HCT116 (cell line): ENCODE measurements at regions not wholly inside any gene's neighbourhood (a gene's known extent, or its start where the extent isn't known, plus 50 kb on each side); places are given as distances from the start of the nearest gene placed in this dataset.

Experiments used
- ATAC-seq: fragments of 200-7000 bp; cut with Tn5 transposase; 2 replicates; pipeline ENCODE4 v1.9.1; 2020; ENCODE audit warnings: mild to moderate bottlenecking, moderate library complexity
- BruUV-seq: library from RNA; stranded (reverse); fragments of 400-500 nt; replicated peaks from 2 replicates; lab custom pipeline; 2021; lab: Mats Ljungman, UMichigan
- CTCF ChIA-PET: fragments of 300-600 bp; sonication (Branson Sonifier 250); formaldehyde crosslinking; loops from one replicate; lab custom pipeline; 2021; ENCODE audit warnings: antibody characterized with exemption; lab: Charles Lee
- POLR2A ChIA-PET: fragments of 300-600, 350-600 bp; sonication (Branson Sonifier 250); formaldehyde crosslinking; loops from one replicate; lab custom pipeline; 2021; ENCODE audit warnings: antibody characterized with exemption; lab: Charles Lee
- RAD21 ChIA-PET, 2 experiments: fragments of 300-600 bp; sonication (Branson Sonifier 250); formaldehyde crosslinking; loops; one replicate each; lab custom pipeline; 2023; ENCODE audit warnings: low total read pairs in 2 of 2; ENCODE audit not compliant: uncharacterized antibody in 2 of 2, unreplicated experiment in 2 of 2, low non-redundant PET in 1 of 2; lab: Charles Lee
- DNase-seq: peaks from one replicate; pipeline ENCODE4 v3.0.0-alpha.2; 2010; ENCODE audit warnings: low read depth, low spot score
- H2AFZ ChIP-seq: fragments of 200-600 bp; shearing (Covaris generic), sonication (generic); 2 replicates; pipeline ENCODE4 v1.6.1; 2017; ENCODE audit warnings: low read depth, mixed run types, mixed read lengths, antibody characterized with exemption, low read length; ENCODE audit not compliant: poor library complexity, severe bottlenecking
- H3K27ac ChIP-seq: 2 replicates; pipeline ENCODE4 v1.5.1; 2012; ENCODE audit warnings: low read depth, low read length
- H3K27me3 ChIP-seq: fragments of 200-600 bp; sonication (generic); 2 replicates; pipeline ENCODE4 v1.6.1; 2016; ENCODE audit warnings: mixed run types, low read length, mixed read lengths; ENCODE audit not compliant: insufficient read depth
- H3K36me3 ChIP-seq, 2 experiments: fragments of 200-500 bp in 1 of 2; fragments of 200-600 bp in 1 of 2; sonication (Bioruptor generic) in 1 of 2; sonication (generic) in 1 of 2; 2 replicates each; pipeline versions ENCODE4 v1.5.1 to v1.6.1; 2014 to 2016; ENCODE audit warnings: low read length in 2 of 2, inconsistent platforms in 1 of 2, mixed read lengths in 1 of 2, mixed run types in 1 of 2; ENCODE audit not compliant: insufficient read depth in 2 of 2, control insufficient read depth in 1 of 2
- H3K4me1 ChIP-seq, 2 experiments: fragments of 200-600 bp in 1 of 2; sonication (generic) in 1 of 2; 2 replicates each; pipeline versions ENCODE4 v1.5.1 to v1.6.1; 2012 to 2017; ENCODE audit warnings: low read length in 2 of 2, inconsistent platforms in 1 of 2, mild to moderate bottlenecking in 1 of 2, mixed read lengths in 1 of 2, mixed run types in 1 of 2, moderate library complexity in 1 of 2; ENCODE audit not compliant: insufficient read depth in 2 of 2, control insufficient read depth in 1 of 2
- H3K4me2 ChIP-seq: fragments of 200-600 bp; sonication (generic); 2 replicates; pipeline ENCODE4 v1.6.1; 2017; ENCODE audit warnings: mixed run types, low read length, mixed read lengths
- H3K4me3 ChIP-seq, 2 experiments: fragments of 200-600 bp in 1 of 2; sonication (generic) in 1 of 2; replicated peaks in 1 of 2; 2 replicates each; pipeline ENCODE4 v1.5.1; 2011 to 2016; ENCODE audit warnings: low read length in 2 of 2, control low read depth in 1 of 2, low read depth in 1 of 2, mild to moderate bottlenecking in 1 of 2, mixed read lengths in 1 of 2, mixed run types in 1 of 2
- H3K79me2 ChIP-seq: fragments of 200-600 bp; sonication (generic); 2 replicates; pipeline ENCODE4 v1.6.1; 2017; ENCODE audit warnings: mild to moderate bottlenecking, mixed run types, low read length, moderate library complexity, mixed read lengths; ENCODE audit not compliant: insufficient read depth
- H3K9ac ChIP-seq: fragments of 200-600 bp; sonication (generic); 2 replicates; pipeline ENCODE4 v1.6.1; 2016; ENCODE audit warnings: low read length, mixed read lengths
- H3K9me2 ChIP-seq: fragments of 200-600 bp; sonication (generic), shearing (Covaris generic); 2 replicates; pipeline ENCODE4 v1.6.1; 2017; ENCODE audit warnings: mixed run types, mild to moderate bottlenecking, moderate library complexity; ENCODE audit not compliant: insufficient read depth
- H3K9me3 ChIP-seq, 2 experiments: fragments of 200-500 bp in 1 of 2; fragments of 200-600 bp in 1 of 2; sonication (Bioruptor generic) in 1 of 2; sonication (generic) in 1 of 2; 2 replicates each; pipeline ENCODE4 v1.6.1; 2014 to 2017; ENCODE audit warnings: low read length in 2 of 2, mixed read lengths in 2 of 2, inconsistent platforms in 1 of 2, low read depth in 1 of 2, mild to moderate bottlenecking in 1 of 2, mixed run types in 1 of 2, moderate library complexity in 1 of 2; ENCODE audit not compliant: control insufficient read depth in 1 of 2, insufficient read depth in 1 of 2
- H4K20me1 ChIP-seq: fragments of 200-600 bp; sonication (generic), shearing (Covaris generic); 2 replicates; pipeline ENCODE4 v1.6.1; 2017; ENCODE audit warnings: mixed run types, mild to moderate bottlenecking, moderate library complexity; ENCODE audit not compliant: insufficient read depth
- CBX3 ChIP-seq: IDR thresholded peaks from 2 replicates; pipeline ENCODE4 v1.6.1; 2012; ENCODE audit warnings: low read depth
- CTCF ChIP-seq, 3 experiments: fragments of 200-600 bp in 1 of 3; sonication (generic) in 1 of 3; IDR thresholded peaks in 2 of 3; conservative IDR thresholded peaks in 1 of 3; 2 replicates each; pipeline ENCODE4 v1.5.1; 2012 to 2017; ENCODE audit warnings: low read depth in 2 of 3, low read length in 2 of 3, antibody characterized with exemption in 1 of 3, borderline replicate concordance in 1 of 3, control low read depth in 1 of 3, mild to moderate bottlenecking in 1 of 3, mixed read lengths in 1 of 3, mixed run types in 1 of 3, moderate library complexity in 1 of 3; ENCODE audit not compliant: insufficient read depth in 1 of 3
- EGR1 ChIP-seq: IDR thresholded peaks from 2 replicates; pipeline ENCODE4 v1.6.1; 2012; ENCODE audit warnings: low read depth
- JUND ChIP-seq: IDR thresholded peaks from 2 replicates; pipeline ENCODE4 v1.6.1; 2012
- RAD21 ChIP-seq: IDR thresholded peaks from 2 replicates; pipeline ENCODE4 v1.6.1; 2012; ENCODE audit warnings: low read depth, mild to moderate bottlenecking
- SRF ChIP-seq: IDR thresholded peaks from 2 replicates; pipeline ENCODE4 v1.6.1; 2012; ENCODE audit warnings: low read depth
- TCF7L2 ChIP-seq: IDR thresholded peaks from 2 replicates; pipeline ENCODE4 v1.7.0; 2011; ENCODE audit warnings: borderline replicate concordance, inconsistent platforms; ENCODE audit not compliant: insufficient read depth, insufficient read length; ENCODE audit errors: extremely low read depth
- YY1 ChIP-seq: IDR thresholded peaks from 2 replicates; pipeline ENCODE4 v1.6.1; 2011; ENCODE audit warnings: low read length, low read depth, moderate library complexity, mild to moderate bottlenecking; ENCODE audit not compliant: insufficient replicate concordance; ENCODE audit errors: extremely low read depth
- ZFX ChIP-seq: fragments of 450-650 bp; IDR thresholded peaks from 2 replicates; pipeline ENCODE4 v1.6.1; 2017
- ZNF274 ChIP-seq: fragments of 200-500 bp; sonication (Bioruptor generic); IDR thresholded peaks from 2 replicates; pipeline ENCODE4 v1.6.1; 2014; ENCODE audit warnings: mild to moderate bottlenecking, low read depth, low read length, inconsistent platforms
- intact Hi-C: fragments of 100-400 bp; cut with micrococcal nuclease; formaldehyde crosslinking; loops from 2 replicates; pipeline ENCODE4 v1.10.0; 2022

- BruUV-seq: no TSS peak
- ChIA-PET CTCF (no interaction called here), POLR2A (no interaction called here)
Measured at GRCh38 chr5:136510481-136510880, 145.1 kb upstream of the TRPC7 start.

More at GRCh38 chr5:136510481-136510880, 145.1 kb upstream of the TRPC7 start:
- ATAC-seq (no peak), DNase-seq (no peak)
- Histone ChIP-seq H3K79me2 (no peaks in the 10 kb centered on the region), H3K9me2 (no peaks in the 10 kb centered on the region), H3K4me1 (no peaks in the 10 kb centered on the region), H3K27me3 (no peaks in the 10 kb centered on the region), H3K4me2 (no peak overlapping the region), H3K4me3 (no peak overlapping the region), H3K36me3 (no peaks in the 10 kb centered on the region), H2AFZ (no peak overlapping the region), H3K27ac (no peak overlapping the region), H3K9me3 (no peaks in the 10 kb centered on the region), H3K9ac (no peak overlapping the region), H4K20me1 (no peaks in the 10 kb centered on the region)
- intact Hi-C loops: no loop called here
- RAD21 ChIA-PET: no interaction called here
- TF ChIP-seq RAD21 (no peak), YY1 (no peak), CTCF (IDR thresholded peaks at IDR 0.05 in 2 of 3, conservative IDR thresholded peaks at IDR 0.05 in 1 of 3; ENCODE audit: borderline replicate concordance in 1 of 3, insufficient read depth in 1 of 3, low read depth in 2 of 3, low read length in 2 of 3) (no peak), JUND (no peak), ZNF274 (no peak), ZFX (no peak), TCF7L2 (no peak), EGR1 (no peak), CBX3 (no peak), SRF (no peak)
